Liver (tissue), 8 donors: ENCODE measurements at regions not wholly inside any gene's neighbourhood (a gene's known extent, or its start where the extent isn't known, plus 50 kb on each side); places are given as distances from the start of the nearest gene placed in this dataset.

ENCODE experiments used
- DNase-seq: peaks from one replicate; pipeline ENCODE4 v3.0.0-alpha.2; 2017; ENCODE audit warnings: low spot score
- H3K27ac ChIP-seq, 2 donors: one replicate each; pipeline ENCODE4 v1.7.0; 2013; ENCODE audit warnings: inconsistent platforms in 2 of 2, low read length in 2 of 2, control low read depth in 1 of 2, low read depth in 1 of 2, mild to moderate bottlenecking in 1 of 2
- H3K27me3 ChIP-seq, 4 donors: one replicate each; pipeline versions ENCODE4 v1.6.1 to v1.7.0; 2013; ENCODE audit warnings: low read length in 3 of 4, inconsistent platforms in 1 of 4, mild to moderate bottlenecking in 1 of 4, moderate library complexity in 1 of 4; ENCODE audit not compliant: control insufficient read depth in 4 of 4, insufficient read depth in 4 of 4
- H3K36me3 ChIP-seq, 4 donors: one replicate each; pipeline versions ENCODE4 v1.6.1 to v1.7.0; 2013; ENCODE audit warnings: low read length in 3 of 4, mild to moderate bottlenecking in 3 of 4, low read depth in 1 of 4, moderate library complexity in 1 of 4; ENCODE audit not compliant: control insufficient read depth in 4 of 4, insufficient read depth in 3 of 4
- H3K4me1 ChIP-seq, 4 donors: one replicate each; pipeline versions ENCODE4 v1.6.1 to v1.7.0; 2013; ENCODE audit warnings: low read length in 3 of 4, mild to moderate bottlenecking in 3 of 4, moderate library complexity in 1 of 4; ENCODE audit not compliant: control insufficient read depth in 4 of 4, insufficient read depth in 4 of 4
- H3K4me3 ChIP-seq, 3 donors: one replicate each; pipeline versions ENCODE4 v1.6.1 to v1.7.0; 2013; ENCODE audit warnings: low read length in 3 of 3, control low read depth in 1 of 3, low read depth in 1 of 3, mild to moderate bottlenecking in 1 of 3
- H3K9ac ChIP-seq, 2 donors: one replicate each; pipeline ENCODE4 v1.7.0; 2013; ENCODE audit warnings: low read length in 2 of 2, mild to moderate bottlenecking in 2 of 2, moderate library complexity in 2 of 2, control low read depth in 1 of 2, low read depth in 1 of 2
- H3K9me3 ChIP-seq, 4 donors: one replicate each; pipeline versions ENCODE4 v1.6.1 to v1.7.0; 2013; ENCODE audit warnings: low read length in 3 of 4; ENCODE audit not compliant: control insufficient read depth in 4 of 4
- ATF3 ChIP-seq: IDR thresholded peaks from 2 replicates; pipeline ENCODE4 v1.6.1; 2016; ENCODE audit warnings: antibody characterized with exemption
- CTCF ChIP-seq: fragments of 150-350 bp; IDR thresholded peaks from 2 replicates; pipeline ENCODE4 v1.5.1; 2017; ENCODE audit warnings: improper control_type of control experiment, low read depth, low read length; ENCODE audit not compliant: missing input control
- EGR1 ChIP-seq, 2 donors: IDR thresholded peaks; 2 replicates each; pipeline ENCODE4 v1.6.1; 2016 to 2018; ENCODE audit warnings: antibody characterized with exemption in 2 of 2, low read depth in 2 of 2
- FOXA1 ChIP-seq: IDR thresholded peaks from 2 replicates; pipeline ENCODE4 v1.6.1; 2016; ENCODE audit warnings: antibody characterized with exemption
- FOXA2 ChIP-seq: IDR thresholded peaks from 2 replicates; pipeline ENCODE4 v1.6.1; 2016; ENCODE audit warnings: antibody characterized with exemption
- GABPA ChIP-seq, 2 donors: IDR thresholded peaks in 1 of 2; conservative IDR thresholded peaks in 1 of 2; 2 replicates each; pipeline ENCODE4 v1.6.1; 2016; ENCODE audit warnings: antibody characterized with exemption in 2 of 2, mild to moderate bottlenecking in 1 of 2, moderate library complexity in 1 of 2
- HNF4A ChIP-seq, 2 donors: conservative IDR thresholded peaks; 2 replicates each; pipeline ENCODE4 v1.6.1; 2016; ENCODE audit warnings: antibody characterized with exemption in 2 of 2, mild to moderate bottlenecking in 2 of 2
- HNF4G ChIP-seq: IDR thresholded peaks from 2 replicates; pipeline ENCODE4 v1.6.1; 2016; ENCODE audit warnings: antibody characterized with exemption
- JUND ChIP-seq, 2 donors: IDR thresholded peaks; 2 replicates each; pipeline ENCODE4 v1.6.1; 2016; ENCODE audit warnings: antibody characterized with exemption in 2 of 2
- NR2F2 ChIP-seq: IDR thresholded peaks from 2 replicates; pipeline ENCODE4 v1.6.1; 2016; ENCODE audit warnings: antibody characterized with exemption
- RAD21 ChIP-seq, 2 donors: IDR thresholded peaks; 2 replicates each; pipeline ENCODE4 v1.6.1; 2016; ENCODE audit warnings: antibody characterized with exemption in 2 of 2, mild to moderate bottlenecking in 2 of 2
- REST ChIP-seq: IDR thresholded peaks from 2 replicates; pipeline ENCODE4 v1.6.1; 2016; ENCODE audit warnings: antibody characterized with exemption, mild to moderate bottlenecking
- RXRA ChIP-seq, 2 donors: IDR thresholded peaks; 2 replicates each; pipeline ENCODE4 v1.6.1; 2017 to 2018; ENCODE audit warnings: antibody characterized with exemption in 2 of 2, mild to moderate bottlenecking in 1 of 2
- SP1 ChIP-seq: IDR thresholded peaks from 2 replicates; pipeline ENCODE4 v1.6.1; 2018; ENCODE audit warnings: antibody characterized with exemption, mild to moderate bottlenecking
- TAF1 ChIP-seq: conservative IDR thresholded peaks from 2 replicates; pipeline ENCODE4 v1.6.1; 2016; ENCODE audit warnings: antibody characterized with exemption, mild to moderate bottlenecking
- YY1 ChIP-seq: IDR thresholded peaks from 2 replicates; pipeline ENCODE4 v1.6.1; 2016; ENCODE audit warnings: antibody characterized with exemption, mild to moderate bottlenecking
- ZBTB33 ChIP-seq: IDR thresholded peaks from 2 replicates; pipeline ENCODE4 v1.6.1; 2016; ENCODE audit warnings: antibody characterized with exemption
- WGBS: extraction: QIAGEN DNeasy Blood & Tissue Kit; methylation state at CpG from one replicate; pipeline ENCODE4 v1.1.7; 2013; 5-methylcytosine and 5-hydroxymethylcytosine counted together
- donor health status: healthy.
- donor health status: healthy.
- donor health status: healthy.
- donor health status: healthy.
- donor health status: healthy.

- H3K4me1 ChIP-seq, result no peaks in the 10 kb centered on the region
- TF ChIP-seq ATF3, result no peak
- peaks cover 0 to 3% (median 0%) of the 10 kb centered on the region in 4 donors for H3K27me3 ChIP-seq
- H3K9me3 ChIP-seq, result no peaks in the 10 kb centered on the region
- H3K9ac ChIP-seq, result no peak overlapping the region
- DNase-seq, result no peak
- H3K36me3 ChIP-seq, result no peaks in the 10 kb centered on the region
- no peak overlapping the region for H3K27ac ChIP-seq
- WGBS, result 52% methylated on average over 4 of the region's 4 CpGs
- H3K4me3 ChIP-seq, result no peak overlapping the region
Observed at GRCh38 chr14:42145766-42146165, 539.1 kb downstream of the LRFN5 start.

GRCh38 chr14:42143114-42143513, 536.4 kb downstream of the LRFN5 start:
- no peak for TF ChIP-seq HNF4A (conservative IDR thresholded peaks at IDR 0.05)
- TF ChIP-seq RXRA (IDR thresholded peaks at IDR 0.05), result no peak
- TF ChIP-seq JUND (IDR thresholded peaks at IDR 0.05), result no peak
- TF ChIP-seq EGR1 (IDR thresholded peaks at IDR 0.05; ENCODE audit: low read depth in 2 of 2), result no peak
- no peak for TF ChIP-seq CTCF
- no peak for TF ChIP-seq SP1
- TF ChIP-seq ATF3, result no peak
- TF ChIP-seq TAF1, result no peak
- TF ChIP-seq REST, result no peak
- no peak for TF ChIP-seq FOXA2
- no peak for TF ChIP-seq YY1
- no peak for TF ChIP-seq HNF4G
- no peak for TF ChIP-seq FOXA1
- no peak for TF ChIP-seq ZBTB33
- TF ChIP-seq NR2F2, result no peak
- TF ChIP-seq GABPA (IDR thresholded peaks at IDR 0.05 in 1 of 2, conservative IDR thresholded peaks at IDR 0.05 in 1 of 2), result no peak
- TF ChIP-seq RAD21 (IDR thresholded peaks at IDR 0.05), result no peak
- peaks cover 0 to 3% (median 0%) of the 10 kb centered on the region in 4 donors for H3K27me3 ChIP-seq
- 86% methylated on average over 2 of the region's 2 CpGs for WGBS
- no peak for DNase-seq
- H3K36me3 ChIP-seq, result no peaks in the 10 kb centered on the region
- no peak overlapping the region for H3K27ac ChIP-seq
- H3K9me3 ChIP-seq, result no peaks in the 10 kb centered on the region
- H3K9ac ChIP-seq, result no peak overlapping the region
- no peaks in the 10 kb centered on the region for H3K4me1 ChIP-seq
- no peak overlapping the region for H3K4me3 ChIP-seq
